ENCODE measurements at regions not wholly inside any gene's neighbourhood (a gene's known extent, or its start where the extent isn't known, plus 50 kb on each side); places are given as distances from the start of the nearest gene placed in this dataset.
"Not testable (repeated sequence)": the region's sequence is repeated elsewhere in the genome, so short reads cannot be mapped to it uniquely, and the experiment has no call there.

GRCh38 chr5:142259758-142260157 lies 65.1 kb downstream of the SPRY4 start:
- DNase-seq = no peak

GRCh38 chr5:142255831-142256230 lies 69.0 kb downstream of the SPRY4 start:
- DNase-seq = no peak

- no peak for DNase-seq
Observed at GRCh38 chr5:142254431-142254830, 70.4 kb downstream of the SPRY4 start.

GRCh38 chr5:142253938-142254337 lies 70.9 kb downstream of the SPRY4 start:
- DNase-seq = no peak

GRCh38 chr5:142250119-142250518 lies 74.7 kb downstream of the SPRY4 start:
- no peak for DNase-seq

- no peak for DNase-seq
Observed at GRCh38 chr5:142248853-142249462, 75.9 kb downstream of the SPRY4 start.

- no peak for DNase-seq
Observed at GRCh38 chr5:142246258-142246657, 78.6 kb downstream of the SPRY4 start.

GRCh38 chr5:142245786-142246185 lies 79.0 kb downstream of the SPRY4 start:
- no peak for DNase-seq

GRCh38 chr5:142244440-142244839 lies 80.4 kb downstream of the SPRY4 start:
- no peak for DNase-seq

- DNase-seq = no peak
Observed at GRCh38 chr5:142242272-142242671, 82.5 kb downstream of the SPRY4 start.

GRCh38 chr5:142239394-142240159 lies 85.2 kb downstream of the SPRY4 start:
- no peak for DNase-seq

GRCh38 chr5:142237707-142238106 lies 87.1 kb downstream of the SPRY4 start:
- DNase-seq = no peak

- DNase-seq = not testable (repeated sequence)
Observed at GRCh38 chr5:142236673-142237290, 88.0 kb downstream of the SPRY4 start.

GRCh38 chr5:142235870-142236672 lies 88.8 kb downstream of the SPRY4 start:
- no peak for DNase-seq

GRCh38 chr5:142235050-142235797 lies 89.6 kb downstream of the SPRY4 start:
- peak; percentile 27 for DNase-seq

- no peak for DNase-seq
Observed at GRCh38 chr5:142233083-142234032, 91.5 kb downstream of the SPRY4 start.

GRCh38 chr5:142230949-142231348 lies 93.9 kb downstream of the SPRY4 start:
- DNase-seq = not testable (repeated sequence)

GRCh38 chr5:142225141-142225540 lies 99.7 kb downstream of the SPRY4 start:
- no peak for DNase-seq

GRCh38 chr5:142222866-142223558 lies 101.8 kb downstream of the SPRY4 start:
- DNase-seq = no peak

- no peak for DNase-seq
Observed at GRCh38 chr5:142222225-142222865, 102.5 kb downstream of the SPRY4 start.

Data from activated naive CD4-positive, alpha-beta T cell treated with Interleukin-2 at 50 U/mL for 16 hours (primary cell).